Tibial nerve (tissue), 3 donors: ENCODE measurements at regions not wholly inside any gene's neighbourhood (a gene's known extent, or its start where the extent isn't known, plus 50 kb on each side); places are given as distances from the start of the nearest gene placed in this dataset.

Experiments used
- CTCF ChIP-seq, 5 experiments: fragments of 200-600 bp in 3 of 5; fragments of 450-650 bp in 2 of 5; sonication (generic) in 3 of 5; IDR thresholded peaks; one replicate each; pipeline ENCODE4 v1.5.1; 2016 to 2019; ENCODE audit warnings: antibody characterized with exemption in 5 of 5, mild to moderate bottlenecking in 3 of 5, moderate library complexity in 2 of 5
- POLR2A ChIP-seq, 2 donors: fragments of 450-650 bp; IDR thresholded peaks; one replicate each; pipeline ENCODE4 v1.6.1; 2017; ENCODE audit warnings: antibody characterized with exemption in 2 of 2, mild to moderate bottlenecking in 2 of 2, moderate library complexity in 2 of 2

DNA sequence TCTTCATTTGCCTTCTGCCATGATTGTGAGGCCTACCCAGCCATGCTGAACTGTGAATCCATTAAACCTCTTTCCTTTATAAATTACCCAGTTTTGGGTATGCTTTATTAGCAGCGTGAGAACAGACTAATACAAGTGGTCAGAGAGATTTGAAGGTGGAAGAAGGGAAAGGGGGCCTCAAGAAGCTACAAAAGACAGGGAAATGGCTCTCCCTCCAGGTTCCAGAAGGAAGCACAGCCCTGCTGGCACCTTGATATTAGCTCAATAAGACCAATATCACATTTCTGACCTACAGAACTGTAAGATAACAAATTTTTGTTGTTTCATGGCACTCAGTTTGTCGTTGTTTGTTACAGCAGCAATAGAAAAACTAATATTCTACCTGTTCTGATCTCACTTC, 536.5 kb upstream of the MARCKS start:
- TF ChIP-seq POLR2A (IDR thresholded peaks at IDR 0.05) (no peak), CTCF (IDR thresholded peaks at IDR 0.05) (no peak)
